ENCODE measurements at regions not wholly inside any gene's neighbourhood (a gene's known extent, or its start where the extent isn't known, plus 50 kb on each side); places are given as distances from the start of the nearest gene placed in this dataset.

DNA sequence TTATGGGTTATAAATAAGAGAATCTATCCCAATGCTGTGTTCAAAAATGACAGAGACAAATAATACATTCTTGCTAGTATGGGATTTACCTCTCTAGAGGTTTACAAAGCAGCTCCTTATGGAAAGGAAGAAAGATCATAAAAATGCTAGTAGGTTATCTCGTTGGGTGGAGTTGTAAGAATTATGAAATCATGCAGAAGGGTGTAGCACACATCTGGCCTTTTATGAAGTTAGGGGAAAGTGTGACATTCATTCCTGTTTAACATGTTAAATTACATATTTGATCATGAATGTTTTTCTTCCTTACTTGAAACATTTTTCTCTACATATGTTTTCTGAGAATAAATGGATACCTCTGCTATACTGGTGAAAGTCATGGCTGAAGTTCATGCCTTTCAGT lies 414.2 kb downstream of the SH3GL2 start:
- TF ChIP-seq POLR2A (IDR thresholded peaks at IDR 0.05; ENCODE audit: low read depth, low read length) (no peak), PAX5 (IDR thresholded peaks at IDR 0.05; ENCODE audit: insufficient read depth, low read length, severe bottlenecking) (no peak), TAF1 (IDR thresholded peaks at IDR 0.05; ENCODE audit: low read depth, low read length) (no peak), POLR2AphosphoS5 (IDR thresholded peaks at IDR 0.05; ENCODE audit: low read depth, low read length) (no peak), SPI1 (IDR thresholded peaks at IDR 0.05; ENCODE audit: low read depth, low read length) (no peak)
